Activated CD4-positive, alpha-beta memory T cell treated with anti-CD3 and anti-CD28 coated beads for 36 hours (primary cell): ENCODE measurements at regions not wholly inside any gene's neighbourhood (a gene's known extent, or its start where the extent isn't known, plus 50 kb on each side); places are given as distances from the start of the nearest gene placed in this dataset.
"Not testable (repeated sequence)": the region's sequence is repeated elsewhere in the genome, so short reads cannot be mapped to it uniquely, and the experiment has no call there.

Experiments used
- CTCF ChIA-PET: fragments of 350-600 bp; sonication (Branson Sonifier 250); formaldehyde crosslinking; loops from one replicate; lab custom pipeline; 2021; ENCODE audit warnings: antibody characterized with exemption, inconsistent platforms; lab: Charles Lee
- POLR2A ChIA-PET: fragments of 350-600 bp; sonication (Branson Sonifier 250); formaldehyde crosslinking; loops from one replicate; lab custom pipeline; 2021; ENCODE audit warnings: antibody characterized with exemption; lab: Charles Lee
- DNase-seq: peaks from one replicate; pipeline ENCODE4 v3.0.0-alpha.2; 2020
- H3K27ac Mint-ChIP-seq: one replicate; pipeline ENCODE4 v1.8.0; 2021; ENCODE audit warnings: mixed read lengths
- H3K27me3 Mint-ChIP-seq: one replicate; pipeline ENCODE4 v1.8.0; 2021; ENCODE audit warnings: mixed read lengths
- H3K36me3 Mint-ChIP-seq: one replicate; pipeline ENCODE4 v1.8.0; 2021; ENCODE audit warnings: mixed read lengths
- H3K4me1 Mint-ChIP-seq: one replicate; pipeline ENCODE4 v1.8.0; 2021; ENCODE audit warnings: low read depth, mixed read lengths
- H3K4me3 Mint-ChIP-seq: one replicate; pipeline ENCODE4 v1.8.0; 2021; ENCODE audit warnings: mild to moderate bottlenecking, mixed read lengths
- H3K9me3 Mint-ChIP-seq: one replicate; pipeline ENCODE4 v1.8.0; 2021; ENCODE audit warnings: mixed read lengths
- intact Hi-C: fragments of 100-400 bp; cut with micrococcal nuclease; formaldehyde crosslinking; loops from one replicate; pipeline ENCODE4 v1.15.1; 2023

GRCh38 chr15:75776065-75776423 lies 63.4 kb upstream of the CSPG4 start:
- H3K27me3 Mint-ChIP-seq: peaks cover 2% of the 10 kb centered on the region
- ChIA-PET POLR2A (no interaction called here), CTCF (interaction anchor here (1.1 to 1.3 kb wide), 2 partner anchors 36 to 90 kb away, joined by 4 to 5 read pairs; no protein-coding TSS in a partner anchor)
- H3K4me1 Mint-ChIP-seq: peaks cover 9% of the 10 kb centered on the region
- intact Hi-C loops: no loop called here
- H3K9me3 Mint-ChIP-seq: no peaks in the 10 kb centered on the region
- H3K4me3 Mint-ChIP-seq: no peak overlapping the region
- DNase-seq: no peak
- H3K27ac Mint-ChIP-seq: no peak overlapping the region
- no peaks in the 10 kb centered on the region for H3K36me3 Mint-ChIP-seq

- H3K4me1 Mint-ChIP-seq: peaks cover 9% of the 10 kb centered on the region
- peaks cover 2% of the 10 kb centered on the region for H3K27me3 Mint-ChIP-seq
- no peak overlapping the region for H3K4me3 Mint-ChIP-seq
- POLR2A ChIA-PET: no interaction called here
- CTCF ChIA-PET: interaction anchor here (1.1 kb wide), 1 partner anchor 36 kb away, joined by 4 read pairs; no protein-coding TSS in a partner anchor
- H3K36me3 Mint-ChIP-seq: no peaks in the 10 kb centered on the region
- intact Hi-C loops: no loop called here
- no peaks in the 10 kb centered on the region for H3K9me3 Mint-ChIP-seq
- no peak for DNase-seq
- H3K27ac Mint-ChIP-seq: no peak overlapping the region
Measured at GRCh38 chr15:75775296-75776064, 62.8 kb upstream of the CSPG4 start.

- H3K27ac Mint-ChIP-seq, H3K36me3 Mint-ChIP-seq, H3K4me3 Mint-ChIP-seq, H3K9me3 Mint-ChIP-seq, H3K4me1 Mint-ChIP-seq, intact Hi-C loops, H3K27me3 Mint-ChIP-seq, DNase-seq, POLR2A ChIA-PET, CTCF ChIA-PET: not testable (repeated sequence)
Measured at GRCh38 chr15:75773974-75774373, 61.3 kb upstream of the CSPG4 start.

DNA sequence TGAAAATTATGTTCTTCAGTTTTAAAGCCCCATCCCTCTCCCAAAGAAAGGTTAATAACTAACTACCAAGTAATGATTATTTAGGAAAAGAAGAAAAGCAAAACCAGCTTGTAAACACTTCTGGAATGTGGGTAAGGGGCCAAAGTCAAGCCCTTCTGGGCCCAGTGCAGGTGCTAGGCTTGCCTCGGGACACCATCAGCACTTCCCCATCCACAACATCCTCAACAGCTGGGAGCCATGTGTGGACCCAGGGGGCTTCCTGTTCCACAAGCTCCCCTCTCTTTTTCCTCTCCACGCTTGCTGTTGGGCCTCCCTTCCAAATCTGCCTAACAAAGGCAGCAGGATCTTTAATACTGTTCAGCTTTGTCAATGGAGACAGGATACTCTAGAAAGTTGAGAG lies 58.4 kb upstream of the CSPG4 start:
- H3K27me3 Mint-ChIP-seq, POLR2A ChIA-PET, H3K36me3 Mint-ChIP-seq, DNase-seq, intact Hi-C loops, H3K4me1 Mint-ChIP-seq, H3K27ac Mint-ChIP-seq, H3K4me3 Mint-ChIP-seq, H3K9me3 Mint-ChIP-seq: not testable (repeated sequence)
- CTCF ChIA-PET: interaction anchor here (0.9 kb wide), 1 partner anchor 31 kb away, joined by 3 read pairs; no protein-coding TSS in a partner anchor

GRCh38 chr15:75770131-75770530 lies 57.5 kb upstream of the CSPG4 start:
- H3K27ac Mint-ChIP-seq: no peak overlapping the region
- H3K4me3 Mint-ChIP-seq: no peak overlapping the region
- H3K27me3 Mint-ChIP-seq: no peaks in the 10 kb centered on the region
- ChIA-PET CTCF (interaction anchor here (0.9 kb wide), 1 partner anchor 32 kb away, joined by 3 read pairs; no protein-coding TSS in a partner anchor), POLR2A (no interaction called here)
- intact Hi-C loops: no loop called here
- no peaks in the 10 kb centered on the region for H3K36me3 Mint-ChIP-seq
- H3K9me3 Mint-ChIP-seq: no peaks in the 10 kb centered on the region
- no peak for DNase-seq
- H3K4me1 Mint-ChIP-seq: no peaks in the 10 kb centered on the region

DNA sequence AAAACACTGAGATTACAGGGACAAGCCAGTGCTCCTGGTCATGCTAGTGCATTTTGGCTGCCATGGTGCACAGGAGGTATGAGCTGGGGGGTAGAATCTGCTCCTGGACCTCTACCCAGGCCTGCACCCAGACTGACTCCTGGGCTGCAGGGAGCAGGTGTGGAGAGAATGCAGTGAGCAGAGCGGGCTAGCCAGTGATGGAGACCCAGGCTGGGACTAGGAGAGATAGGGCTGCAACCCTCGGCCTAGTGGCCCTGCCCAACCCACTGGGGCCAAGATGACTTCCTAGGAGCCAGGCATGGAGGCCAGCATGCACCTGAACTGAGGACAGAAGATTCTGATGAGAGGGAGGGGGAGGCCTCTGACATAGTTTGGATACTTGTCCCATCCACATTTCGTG lies 55.9 kb upstream of the CSPG4 start:
- H3K36me3 Mint-ChIP-seq, H3K27me3 Mint-ChIP-seq, CTCF ChIA-PET, H3K4me3 Mint-ChIP-seq, H3K4me1 Mint-ChIP-seq, POLR2A ChIA-PET, H3K9me3 Mint-ChIP-seq, DNase-seq, H3K27ac Mint-ChIP-seq, intact Hi-C loops: not testable (repeated sequence)

DNA sequence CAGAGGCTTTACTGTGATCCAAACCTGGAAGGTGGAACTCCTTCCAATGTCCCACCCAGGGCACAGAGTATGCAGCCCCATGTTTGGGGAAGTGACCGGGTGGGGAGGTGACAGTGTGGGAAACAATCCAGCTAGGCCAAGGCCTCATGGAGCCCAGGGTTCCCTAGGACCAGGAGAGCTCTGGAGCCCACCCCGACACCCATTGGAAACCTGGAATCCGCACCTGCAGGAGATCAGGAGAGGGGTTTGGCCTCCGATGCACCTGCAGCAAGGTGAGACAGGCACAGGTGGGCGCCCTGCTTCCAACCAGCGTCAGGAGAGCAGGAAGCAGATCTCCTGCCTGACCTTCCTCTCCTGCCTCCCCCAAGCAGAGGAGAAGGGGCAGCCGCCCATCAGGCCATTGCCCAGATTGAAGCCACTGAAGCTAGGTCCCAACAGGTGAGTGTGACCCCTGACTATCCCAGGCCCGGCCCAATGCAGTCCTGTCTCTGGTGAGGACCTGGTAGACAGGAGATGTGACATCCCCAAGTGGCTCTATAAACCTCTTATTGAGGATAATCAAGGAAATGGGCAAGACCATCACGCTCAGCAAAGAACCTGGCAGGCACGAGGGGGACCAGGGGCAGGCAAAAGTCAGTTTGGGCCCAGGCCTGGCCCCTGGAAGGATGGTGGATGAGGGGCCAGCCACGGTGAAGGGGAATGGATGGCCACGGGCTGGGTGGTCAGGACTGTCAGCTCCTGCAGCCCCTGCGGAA lies 53.1 kb upstream of the CSPG4 start:
- H3K27ac Mint-ChIP-seq, H3K4me1 Mint-ChIP-seq, H3K27me3 Mint-ChIP-seq, POLR2A ChIA-PET, H3K9me3 Mint-ChIP-seq, CTCF ChIA-PET, H3K36me3 Mint-ChIP-seq, intact Hi-C loops, DNase-seq, H3K4me3 Mint-ChIP-seq: not testable (repeated sequence)

GRCh38 chr15:75764845-75765550 lies 52.4 kb upstream of the CSPG4 start:
- H3K27me3 Mint-ChIP-seq, intact Hi-C loops, POLR2A ChIA-PET, H3K27ac Mint-ChIP-seq, H3K9me3 Mint-ChIP-seq, H3K4me1 Mint-ChIP-seq, CTCF ChIA-PET, H3K4me3 Mint-ChIP-seq, H3K36me3 Mint-ChIP-seq, DNase-seq: not testable (repeated sequence)

GRCh38 chr15:75763635-75764600 lies 51.3 kb upstream of the CSPG4 start:
- H3K27me3 Mint-ChIP-seq, H3K9me3 Mint-ChIP-seq, CTCF ChIA-PET, H3K36me3 Mint-ChIP-seq, intact Hi-C loops, DNase-seq, POLR2A ChIA-PET, H3K4me3 Mint-ChIP-seq, H3K4me1 Mint-ChIP-seq, H3K27ac Mint-ChIP-seq: not testable (repeated sequence)

DNA sequence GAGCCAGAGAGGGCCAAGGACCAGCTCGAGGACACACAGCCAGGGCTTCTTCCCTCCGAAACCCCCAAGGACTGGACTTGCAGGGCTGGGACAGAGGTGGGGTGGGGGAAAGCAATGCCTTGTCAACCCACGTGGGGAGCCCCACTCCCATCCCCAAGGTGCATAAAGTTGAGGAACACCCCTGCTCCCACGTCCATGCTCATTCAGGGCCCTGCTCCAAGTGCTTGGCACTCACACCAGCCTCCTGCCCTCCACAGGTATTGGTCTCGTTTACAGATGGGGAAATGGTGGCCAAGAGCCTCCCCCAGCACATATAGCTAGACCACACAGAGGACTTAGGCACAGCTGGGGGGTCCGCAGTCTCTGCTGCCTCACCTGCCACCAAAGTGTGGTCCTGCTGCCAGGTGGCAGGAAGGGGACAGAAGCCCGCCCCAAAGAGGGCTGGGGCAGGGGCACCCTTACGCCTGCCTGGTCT lies 50.5 kb upstream of the CSPG4 start:
- no peak for DNase-seq
- no peak overlapping the region for H3K27ac Mint-ChIP-seq

More for the DNA sequence above, 50.5 kb upstream of the CSPG4 start:
- no peaks in the 10 kb centered on the region for H3K36me3 Mint-ChIP-seq
- no peaks in the 10 kb centered on the region for H3K9me3 Mint-ChIP-seq
- ChIA-PET POLR2A (no interaction called here), CTCF (no interaction called here)
- intact Hi-C loops: no loop called here
- no peak overlapping the region for H3K4me3 Mint-ChIP-seq
- no peaks in the 10 kb centered on the region for H3K27me3 Mint-ChIP-seq
- H3K4me1 Mint-ChIP-seq: peaks cover 9% of the 10 kb centered on the region
